GM19043 (cell line): ENCODE measurements at regions not wholly inside any gene's neighbourhood (a gene's known extent, or its start where the extent isn't known, plus 50 kb on each side); places are given as distances from the start of the nearest gene placed in this dataset.

Source experiments
- ATAC-seq: cut with Tn5 transposase; IDR thresholded peaks from one replicate; pipeline ENCODE4 v1.9.1; 2021; ENCODE audit warnings: low read depth; ENCODE audit not compliant: unreplicated experiment

- no peak for ATAC-seq
Observed at GRCh38 chr5:119789406-119790117, 160.2 kb downstream of the FAM170A start.

GRCh38 chr5:119792161-119792799, 162.9 kb downstream of the FAM170A start:
- ATAC-seq = no peak

- no peak for ATAC-seq
Observed at GRCh38 chr5:119795768-119796167, 166.4 kb downstream of the FAM170A start.

- no peak for ATAC-seq
Observed at GRCh38 chr5:119801570-119801969, 172.2 kb downstream of the FAM170A start.

GRCh38 chr5:119808024-119808423, 178.7 kb downstream of the FAM170A start:
- no peak for ATAC-seq

- ATAC-seq = no peak
Observed at GRCh38 chr5:119808474-119808873, 179.1 kb downstream of the FAM170A start.

- ATAC-seq = no peak
Observed at GRCh38 chr5:119810217-119810616, 180.9 kb downstream of the FAM170A start.

- ATAC-seq = no peak
Observed at GRCh38 chr5:119811458-119811857, 182.1 kb downstream of the FAM170A start.

- no peak for ATAC-seq
Observed at GRCh38 chr5:119814655-119815054, 185.3 kb downstream of the FAM170A start.

GRCh38 chr5:119816055-119816454, 186.7 kb downstream of the FAM170A start:
- no peak for ATAC-seq

- no peak for ATAC-seq
Observed at GRCh38 chr5:119820016-119820415, 190.7 kb downstream of the FAM170A start.

GRCh38 chr5:119820608-119821007, 191.2 kb downstream of the FAM170A start:
- no peak for ATAC-seq

GRCh38 chr5:119828541-119828940, 199.2 kb downstream of the FAM170A start:
- ATAC-seq = no peak

GRCh38 chr5:119829341-119829740, 200.0 kb downstream of the FAM170A start:
- ATAC-seq = no peak

GRCh38 chr5:119833176-119833575, 203.8 kb downstream of the FAM170A start:
- no peak for ATAC-seq

- no peak for ATAC-seq
Observed at GRCh38 chr5:119840175-119840574, 210.8 kb downstream of the FAM170A start.

GRCh38 chr5:119852140-119852539, 222.8 kb downstream of the FAM170A start:
- no peak for ATAC-seq

GRCh38 chr5:119860463-119860862, 231.1 kb downstream of the FAM170A start:
- no peak for ATAC-seq

GRCh38 chr5:119862619-119863018, 233.3 kb downstream of the FAM170A start:
- ATAC-seq = no peak

- no peak for ATAC-seq
Observed at GRCh38 chr5:119864286-119864685, 234.9 kb downstream of the FAM170A start.

GRCh38 chr5:119873611-119874010, 244.3 kb downstream of the FAM170A start:
- no peak for ATAC-seq

GRCh38 chr5:119876522-119876921, 247.2 kb downstream of the FAM170A start:
- no peak for ATAC-seq
